Neural progenitor cell (in vitro differentiated cells): ENCODE measurements at regions not wholly inside any gene's neighbourhood (a gene's known extent, or its start where the extent isn't known, plus 50 kb on each side); places are given as distances from the start of the nearest gene placed in this dataset.

ENCODE experiments used
- DNase-seq: peaks from one replicate; pipeline ENCODE4 v3.0.0-alpha.2; 2016; ENCODE audit warnings: low spot score
- H2AFZ ChIP-seq: fragments of 200-600 bp; sonication (generic); replicated peaks from 2 replicates; pipeline ENCODE4 v1.6.1; 2016; ENCODE audit warnings: antibody characterized with exemption
- H3F3A ChIP-seq: fragments of 200-600 bp; sonication (generic); 2 replicates; pipeline ENCODE4 v1.6.1; 2016; ENCODE audit warnings: antibody characterized with exemption, low read depth
- H3K27ac ChIP-seq: fragments of 200-600 bp; sonication (generic); 2 replicates; pipeline ENCODE4 v1.5.1; 2016; ENCODE audit warnings: mild to moderate bottlenecking
- H3K27me3 ChIP-seq: fragments of 200-600 bp; sonication (generic); 2 replicates; pipeline ENCODE4 v1.6.1; 2016; ENCODE audit warnings: mild to moderate bottlenecking, moderate library complexity
- H3K36me3 ChIP-seq: fragments of 200-600 bp; sonication (generic); 2 replicates; pipeline ENCODE4 v1.5.1; 2016
- H3K4me1 ChIP-seq: fragments of 200-600 bp; sonication (generic); 2 replicates; pipeline ENCODE4 v1.6.1; 2016; ENCODE audit warnings: mixed run types
- H3K4me2 ChIP-seq: fragments of 200-600 bp; sonication (generic); 2 replicates; pipeline ENCODE4 v1.6.1; 2016
- H3K4me3 ChIP-seq: fragments of 200-600 bp; sonication (generic); 2 replicates; pipeline ENCODE4 v1.5.1; 2016
- H3K79me2 ChIP-seq: fragments of 200-600 bp; sonication (generic); 2 replicates; pipeline ENCODE4 v1.6.1; 2016; ENCODE audit warnings: low read depth
- H3K9ac ChIP-seq: fragments of 200-600 bp; sonication (generic); 2 replicates; pipeline ENCODE4 v1.6.1; 2016
- H3K9me3 ChIP-seq: fragments of 200-600 bp; sonication (generic); 2 replicates; pipeline ENCODE4 v1.5.1; 2016; ENCODE audit warnings: low read depth
- H4K20me1 ChIP-seq: fragments of 200-600 bp; sonication (generic); 2 replicates; pipeline ENCODE4 v1.6.1; 2016; ENCODE audit warnings: low read depth
- H3K27ac Mint-ChIP-seq: 3 replicates; pipeline ENCODE4 v1.8.0; 2021; ENCODE audit warnings: mixed read lengths
- H3K27me3 Mint-ChIP-seq: 2 replicates; pipeline ENCODE4 v1.8.0; 2022; ENCODE audit warnings: low read depth, mild to moderate bottlenecking, inconsistent platforms, moderate library complexity, mixed read lengths; ENCODE audit not compliant: insufficient read depth
- H3K36me3 Mint-ChIP-seq: 3 replicates; pipeline ENCODE4 v1.8.0; 2021; ENCODE audit warnings: mixed read lengths
- H3K4me1 Mint-ChIP-seq: 3 replicates; pipeline ENCODE4 v1.8.0; 2021; ENCODE audit warnings: mixed read lengths
- H3K4me3 Mint-ChIP-seq: 3 replicates; pipeline ENCODE4 v1.8.0; 2021; ENCODE audit warnings: mild to moderate bottlenecking, moderate library complexity, mixed read lengths
- H3K9me3 Mint-ChIP-seq: 3 replicates; pipeline ENCODE4 v1.8.0; 2020; ENCODE audit warnings: mixed read lengths
- EZH2 ChIP-seq: fragments of 200-600 bp; sonication (generic); IDR thresholded peaks from 2 replicates; pipeline ENCODE4 v1.6.1; 2017; ENCODE audit warnings: antibody characterized with exemption, mild to moderate bottlenecking, moderate library complexity
- EZH2phosphoT487 ChIP-seq: fragments of 200-600 bp; sonication (generic); IDR thresholded peaks from 2 replicates; pipeline ENCODE4 v1.6.1; 2017; ENCODE audit warnings: antibody characterized with exemption
- TF ChIP-seq, protein P1 (sequence below): fragments of 200-600 bp; sonication (generic); IDR thresholded peaks from 2 replicates; pipeline ENCODE4 v1.5.1; 2017; ENCODE audit warnings: antibody characterized with exemption, mild to moderate bottlenecking

DNA sequence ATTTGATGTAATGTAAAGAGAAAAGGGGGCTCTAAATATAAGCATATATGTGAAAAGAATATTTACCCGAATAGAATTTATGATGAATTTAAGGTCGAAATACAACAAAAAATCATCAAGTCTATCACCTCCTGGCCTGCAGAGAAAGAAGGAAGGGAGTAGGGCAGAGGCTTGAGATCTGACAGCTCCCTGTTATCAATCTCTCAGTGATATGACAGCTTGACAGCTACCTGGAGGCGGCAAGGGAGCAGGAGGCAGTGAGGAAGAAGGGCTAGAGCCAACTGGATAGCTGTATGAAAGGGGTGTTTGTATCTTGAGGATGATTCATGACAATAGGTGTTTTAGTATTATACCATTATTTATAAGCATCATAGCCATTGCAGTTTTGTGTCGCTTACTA, 299.8 kb upstream of the DNAJC19 start:
- Histone ChIP-seq H3K4me1 (peaks cover 7% of the 10 kb centered on the region), H3K9me3 (no peaks in the 10 kb centered on the region), H3K4me2 (no peak overlapping the region), H4K20me1 (no peaks in the 10 kb centered on the region), H3F3A (no peaks in the 10 kb centered on the region), H3K9ac (no peak overlapping the region), H3K27me3 (no peaks in the 10 kb centered on the region), H3K27ac (no peak overlapping the region), H3K4me3 (no peak overlapping the region), H3K79me2 (no peaks in the 10 kb centered on the region), H3K36me3 (no peaks in the 10 kb centered on the region), H2AFZ (no peak overlapping the region)
- TF ChIP-seq EZH2 (no peak), EZH2phosphoT487 (no peak)
- TF ChIP-seq, protein P1, sequence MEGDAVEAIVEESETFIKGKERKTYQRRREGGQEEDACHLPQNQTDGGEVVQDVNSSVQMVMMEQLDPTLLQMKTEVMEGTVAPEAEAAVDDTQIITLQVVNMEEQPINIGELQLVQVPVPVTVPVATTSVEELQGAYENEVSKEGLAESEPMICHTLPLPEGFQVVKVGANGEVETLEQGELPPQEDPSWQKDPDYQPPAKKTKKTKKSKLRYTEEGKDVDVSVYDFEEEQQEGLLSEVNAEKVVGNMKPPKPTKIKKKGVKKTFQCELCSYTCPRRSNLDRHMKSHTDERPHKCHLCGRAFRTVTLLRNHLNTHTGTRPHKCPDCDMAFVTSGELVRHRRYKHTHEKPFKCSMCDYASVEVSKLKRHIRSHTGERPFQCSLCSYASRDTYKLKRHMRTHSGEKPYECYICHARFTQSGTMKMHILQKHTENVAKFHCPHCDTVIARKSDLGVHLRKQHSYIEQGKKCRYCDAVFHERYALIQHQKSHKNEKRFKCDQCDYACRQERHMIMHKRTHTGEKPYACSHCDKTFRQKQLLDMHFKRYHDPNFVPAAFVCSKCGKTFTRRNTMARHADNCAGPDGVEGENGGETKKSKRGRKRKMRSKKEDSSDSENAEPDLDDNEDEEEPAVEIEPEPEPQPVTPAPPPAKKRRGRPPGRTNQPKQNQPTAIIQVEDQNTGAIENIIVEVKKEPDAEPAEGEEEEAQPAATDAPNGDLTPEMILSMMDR = no peak
- no peak for DNase-seq
- Mint-ChIP-seq H3K27me3 (peaks cover 3% of the 10 kb centered on the region), H3K9me3 (no peaks in the 10 kb centered on the region), H3K4me3 (no peak overlapping the region), H3K27ac (no peak overlapping the region), H3K4me1 (peaks cover 9% of the 10 kb centered on the region), H3K36me3 (no peaks in the 10 kb centered on the region)

DNA sequence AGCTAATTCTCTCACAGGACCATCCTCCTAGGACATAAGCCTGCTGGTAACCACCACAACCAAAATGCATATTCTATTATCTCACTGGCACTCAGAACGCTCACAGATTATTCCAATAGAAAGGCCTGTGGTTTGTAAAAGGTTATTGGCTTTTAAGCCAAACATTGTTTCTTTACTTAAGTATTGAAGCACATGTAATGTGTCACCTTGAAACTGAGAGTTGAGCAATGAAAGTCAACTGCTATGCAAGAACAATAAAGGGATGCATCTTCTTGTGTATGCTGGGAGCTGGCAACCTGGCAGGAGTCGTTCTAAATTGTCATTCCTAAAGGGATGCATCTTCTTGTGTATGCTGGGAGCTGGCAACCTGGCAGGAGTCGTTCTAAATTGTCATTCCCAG, 298.6 kb upstream of the DNAJC19 start:
- no peaks in the 10 kb centered on the region for H3K27me3 ChIP-seq
- H2AFZ ChIP-seq = no peak overlapping the region
- H3K4me1 ChIP-seq = peaks cover 7% of the 10 kb centered on the region
- H3K27ac ChIP-seq = no peak overlapping the region
- no peaks in the 10 kb centered on the region for H4K20me1 ChIP-seq
- H3K9me3 ChIP-seq = no peaks in the 10 kb centered on the region
- TF ChIP-seq EZH2 = no peak
- TF ChIP-seq, protein P1 = no peak
- TF ChIP-seq EZH2phosphoT487 = no peak
- H3K4me2 ChIP-seq = no peak overlapping the region
- no peak overlapping the region for H3K27ac Mint-ChIP-seq
- H3K79me2 ChIP-seq = no peaks in the 10 kb centered on the region
- H3K4me3 ChIP-seq = no peak overlapping the region
- no peaks in the 10 kb centered on the region for H3F3A ChIP-seq
- H3K4me1 Mint-ChIP-seq = peaks cover 9% of the 10 kb centered on the region
- DNase-seq = no peak
- H3K27me3 Mint-ChIP-seq = peaks cover 3% of the 10 kb centered on the region
- H3K36me3 ChIP-seq = no peaks in the 10 kb centered on the region
- no peak overlapping the region for H3K4me3 Mint-ChIP-seq
- no peaks in the 10 kb centered on the region for H3K9me3 Mint-ChIP-seq
- no peaks in the 10 kb centered on the region for H3K36me3 Mint-ChIP-seq
- no peak overlapping the region for H3K9ac ChIP-seq

DNA sequence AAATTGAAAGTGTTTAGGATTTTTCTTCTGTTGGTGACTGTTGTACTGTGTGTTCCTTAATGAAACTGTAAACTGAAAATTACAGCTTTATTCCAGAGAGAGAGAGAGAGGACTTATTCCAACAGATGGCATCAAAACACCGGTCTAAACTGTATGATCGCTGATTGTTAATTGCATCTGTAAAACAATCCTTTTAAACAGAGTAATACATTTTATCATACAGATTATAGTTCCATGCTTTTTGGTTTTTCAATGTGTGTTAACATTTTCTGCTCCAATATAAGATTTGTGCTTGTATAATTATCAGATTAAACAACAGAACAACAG, 289.7 kb upstream of the DNAJC19 start:
- H3K79me2 ChIP-seq = no peaks in the 10 kb centered on the region
- Mint-ChIP-seq H3K4me1 (no peaks in the 10 kb centered on the region), H3K27ac (no peak overlapping the region), H3K27me3 (no peaks in the 10 kb centered on the region), H3K36me3 (no peaks in the 10 kb centered on the region), H3K9me3 (no peaks in the 10 kb centered on the region), H3K4me3 (no peak overlapping the region)
- TF ChIP-seq EZH2 = no peak
- TF ChIP-seq, protein P1 = no peak
- no peak for TF ChIP-seq EZH2phosphoT487
- H3K9ac ChIP-seq = peak overlapping the region; percentile 30
- no peaks in the 10 kb centered on the region for H3K4me1 ChIP-seq
- H3K36me3 ChIP-seq = no peaks in the 10 kb centered on the region
- no peaks in the 10 kb centered on the region for H3F3A ChIP-seq
- no peak for DNase-seq
- no peak overlapping the region for H3K27ac ChIP-seq
- no peak overlapping the region for H3K4me2 ChIP-seq
- H3K27me3 ChIP-seq = no peaks in the 10 kb centered on the region
- H3K4me3 ChIP-seq = no peak overlapping the region
- no peaks in the 10 kb centered on the region for H3K9me3 ChIP-seq
- no peak overlapping the region for H2AFZ ChIP-seq
- no peaks in the 10 kb centered on the region for H4K20me1 ChIP-seq
